SK-N-SH (cell line): ENCODE measurements at regions not wholly inside any gene's neighbourhood (a gene's known extent, or its start where the extent isn't known, plus 50 kb on each side); places are given as distances from the start of the nearest gene placed in this dataset.

Experiments used
- CTCF ChIA-PET: fragments of 300-600, 350-600 bp; formaldehyde crosslinking; extraction: SDS; loops from one replicate; lab custom pipeline; 2021; lab: Yijun Ruan, JAX
- POLR2A ChIA-PET: fragments of 350-600 bp; sonication (Branson Sonifier 250); formaldehyde crosslinking; extraction: SDS; loops from one replicate; lab custom pipeline; 2020; ENCODE audit warnings: antibody characterized with exemption, inconsistent platforms; lab: Yijun Ruan, JAX
- DNase-seq: peaks from one replicate; pipeline ENCODE4 v3.0.0; 2012
- H2AFZ ChIP-seq: fragments of 200-600 bp; sonication (generic); 2 replicates; pipeline ENCODE4 v1.8.1; 2016; ENCODE audit warnings: antibody characterized with exemption, mild to moderate bottlenecking, low read depth
- H3F3A ChIP-seq: fragments of 200-600 bp; sonication (generic); replicated peaks from 2 replicates; pipeline ENCODE3; 2016; ENCODE audit warnings: antibody characterized with exemption, mild to moderate bottlenecking; ENCODE audit not compliant: insufficient read depth
- H3K27ac ChIP-seq, 2 experiments: fragments of 200-500 bp in 1 of 2; fragments of 200-600 bp in 1 of 2; sonication (Bioruptor generic) in 1 of 2; sonication (generic), shearing (Covaris generic) in 1 of 2; 2 replicates each; pipeline versions ENCODE4 v1.5.1 to v1.6.1; 2014 to 2016; ENCODE audit warnings: low read depth in 2 of 2, inconsistent platforms in 1 of 2, low read length in 1 of 2, mild to moderate bottlenecking in 1 of 2, mixed read lengths in 1 of 2
- H3K27me3 ChIP-seq: fragments of 200-600 bp; sonication (generic), shearing (Covaris generic); 2 replicates; pipeline ENCODE4 v1.6.1; 2016; ENCODE audit warnings: mixed run types; ENCODE audit not compliant: insufficient read depth
- H3K36me3 ChIP-seq, 2 experiments: fragments of 200-500 bp in 1 of 2; fragments of 200-600 bp in 1 of 2; sonication (Bioruptor generic) in 1 of 2; sonication (generic) in 1 of 2; replicated peaks in 1 of 2; 2 replicates each; pipeline versions ENCODE3 to v1.5.1; 2014 to 2016; ENCODE audit warnings: low read length in 1 of 2, mild to moderate bottlenecking in 1 of 2; ENCODE audit not compliant: insufficient read depth in 2 of 2, control insufficient read depth in 1 of 2
- H3K4me1 ChIP-seq, 2 experiments: fragments of 200-500 bp in 1 of 2; fragments of 200-600 bp in 1 of 2; sonication (Bioruptor generic) in 1 of 2; sonication (generic), shearing (Covaris generic) in 1 of 2; 2 replicates each; pipeline versions ENCODE4 v1.5.1 to v1.6.1; 2014 to 2016; ENCODE audit warnings: low read depth in 1 of 2, low read length in 1 of 2, mixed run types in 1 of 2; ENCODE audit not compliant: insufficient read depth in 2 of 2, control insufficient read depth in 1 of 2
- H3K4me2 ChIP-seq: fragments of 200-600 bp; sonication (generic), shearing (Covaris generic); 2 replicates; pipeline ENCODE4 v1.6.1; 2017; ENCODE audit warnings: mixed run types
- H3K4me3 ChIP-seq, 2 experiments: fragments of 200-500 bp in 1 of 2; fragments of 200-600 bp in 1 of 2; sonication (Bioruptor generic) in 1 of 2; sonication (generic), shearing (Covaris generic) in 1 of 2; 2 replicates each; pipeline versions ENCODE4 v1.5.1 to v1.8.1; 2014 to 2016; ENCODE audit warnings: low read depth in 2 of 2, inconsistent platforms in 1 of 2, low read length in 1 of 2, mild to moderate bottlenecking in 1 of 2, mixed read lengths in 1 of 2, moderate library complexity in 1 of 2
- H3K79me2 ChIP-seq: fragments of 200-600 bp; sonication (generic); 2 replicates; pipeline ENCODE4 v1.8.1; 2017; ENCODE audit warnings: mild to moderate bottlenecking; ENCODE audit not compliant: insufficient read depth
- H3K9ac ChIP-seq: fragments of 200-600 bp; sonication (generic); 2 replicates; pipeline ENCODE4 v1.6.1; 2017; ENCODE audit warnings: mixed run types
- H3K9me2 ChIP-seq: fragments of 200-600 bp; sonication (generic); 2 replicates; pipeline ENCODE4 v1.6.1; 2017; ENCODE audit warnings: mixed run types
- H3K9me3 ChIP-seq: fragments of 200-600 bp; sonication (generic); 2 replicates; pipeline ENCODE4 v1.6.1; 2017; ENCODE audit warnings: mixed run types, mild to moderate bottlenecking, moderate library complexity
- H4K20me1 ChIP-seq: fragments of 200-600 bp; sonication (generic); 2 replicates; pipeline ENCODE4 v1.6.1; 2017; ENCODE audit warnings: mild to moderate bottlenecking, mixed run types; ENCODE audit not compliant: insufficient read depth
- CHD2 ChIP-seq: fragments of 150-350 bp; IDR thresholded peaks from 2 replicates; pipeline ENCODE4 v1.6.1; 2018; ENCODE audit warnings: low read length; ENCODE audit not compliant: partially characterized antibody
- CTCF ChIP-seq: fragments of 200-600 bp; sonication (generic); IDR thresholded peaks from 2 replicates; pipeline ENCODE4 v1.6.1; 2017; ENCODE audit warnings: antibody characterized with exemption, mild to moderate bottlenecking, moderate library complexity
- ELF1 ChIP-seq: IDR thresholded peaks from 2 replicates; pipeline ENCODE4 v1.4.0; 2012
- EP300 ChIP-seq, 2 experiments: IDR thresholded peaks; 2 replicates each; pipeline versions ENCODE4 v1.4.0 to v1.6.1; 2012; ENCODE audit warnings: borderline replicate concordance in 1 of 2, low read depth in 1 of 2, low read length in 1 of 2
- EZH2phosphoT487 ChIP-seq: fragments of 200-600 bp; sonication (generic); IDR thresholded peaks from 2 replicates; pipeline ENCODE4 v1.6.1; 2017; ENCODE audit warnings: low read depth, mixed run types, mild to moderate bottlenecking, antibody characterized with exemption, moderate library complexity, borderline replicate concordance
- FOSL2 ChIP-seq: IDR thresholded peaks from 2 replicates; pipeline ENCODE4 v1.4.0; 2012; ENCODE audit warnings: low read depth, mild to moderate bottlenecking, moderate library complexity, borderline replicate concordance
- FOXJ3 ChIP-seq: sonication (generic); formaldehyde crosslinking; IDR thresholded peaks from 2 replicates; pipeline ENCODE4 v1.5.1; 2020; ENCODE audit warnings: mild to moderate bottlenecking, missing genetic modification reagents
- FOXM1 ChIP-seq: IDR thresholded peaks from 2 replicates; pipeline ENCODE4 v1.4.0; 2012; ENCODE audit warnings: low read depth, mild to moderate bottlenecking
- GATA2 ChIP-seq: sonication (generic); formaldehyde crosslinking; IDR thresholded peaks from 2 replicates; pipeline ENCODE4 v1.5.0; 2020; ENCODE audit warnings: mild to moderate bottlenecking, missing genetic modification reagents
- IRF3 ChIP-seq: fragments of 150-350 bp; IDR thresholded peaks from 2 replicates; pipeline ENCODE4 v1.6.1; 2016; ENCODE audit warnings: mild to moderate bottlenecking, low read depth, low read length
- JUND ChIP-seq: IDR thresholded peaks from 2 replicates; pipeline ENCODE4 v1.4.0; 2012
- MAX ChIP-seq: IDR thresholded peaks from 2 replicates; pipeline ENCODE4 v1.4.0; 2012; ENCODE audit warnings: low read depth
- MEF2A ChIP-seq: IDR thresholded peaks from 2 replicates; pipeline ENCODE4 v1.4.0; 2012; ENCODE audit warnings: low read depth, borderline replicate concordance
- MXI1 ChIP-seq: IDR thresholded peaks from 2 replicates; pipeline ENCODE4 v1.6.1; 2012; ENCODE audit warnings: mild to moderate bottlenecking, low read depth, low read length, improper control_type of control experiment
- NRF1 ChIP-seq: IDR thresholded peaks from 2 replicates; pipeline ENCODE4 v1.6.1; 2012; ENCODE audit warnings: low read depth, mild to moderate bottlenecking, low read length
- RCOR1 ChIP-seq: fragments of 150-350 bp; IDR thresholded peaks from 2 replicates; pipeline ENCODE4 v1.6.1; 2017; ENCODE audit warnings: antibody characterized with exemption, low read length
- RFX5 ChIP-seq: IDR thresholded peaks from 2 replicates; pipeline ENCODE4 v1.6.1; 2012; ENCODE audit warnings: mild to moderate bottlenecking, improper control_type of control experiment, low read length
- RXRA ChIP-seq: IDR thresholded peaks from 2 replicates; pipeline ENCODE4 v1.4.0; 2012; ENCODE audit warnings: low read depth, mild to moderate bottlenecking, borderline replicate concordance
- SIN3A ChIP-seq: IDR thresholded peaks from 2 replicates; pipeline ENCODE4 v1.6.1; 2012; ENCODE audit warnings: low read depth, mild to moderate bottlenecking, low read length, moderate library complexity, borderline replicate concordance
- SMC3 ChIP-seq: IDR thresholded peaks from 2 replicates; pipeline ENCODE4 v1.6.1; 2012; ENCODE audit warnings: low read depth, low read length, improper control_type of control experiment
- TAF1 ChIP-seq: IDR thresholded peaks from 2 replicates; pipeline ENCODE4 v1.6.1; 2012; ENCODE audit warnings: low read depth, mild to moderate bottlenecking, low read length, moderate library complexity, borderline replicate concordance
- TCF12 ChIP-seq: IDR thresholded peaks from 2 replicates; pipeline ENCODE4 v1.4.0; 2012
- TEAD4 ChIP-seq: IDR thresholded peaks from 2 replicates; pipeline ENCODE4 v1.4.0; 2012; ENCODE audit warnings: mild to moderate bottlenecking, borderline replicate concordance; ENCODE audit not compliant: insufficient read depth
- USF1 ChIP-seq: IDR thresholded peaks from 2 replicates; pipeline ENCODE4 v1.4.0; 2012; ENCODE audit warnings: low read depth, borderline replicate concordance
- USF2 ChIP-seq: fragments of 150-350 bp; IDR thresholded peaks from 2 replicates; pipeline ENCODE4 v1.6.1; 2017; ENCODE audit warnings: antibody characterized with exemption, low read length, low read depth, borderline replicate concordance
- YY1 ChIP-seq: IDR thresholded peaks from 2 replicates; pipeline ENCODE4 v1.4.0; 2012; ENCODE audit warnings: low read depth, mild to moderate bottlenecking
- ZBTB33 ChIP-seq: IDR thresholded peaks from 2 replicates; pipeline ENCODE4 v1.4.0; 2012; ENCODE audit warnings: low read depth, borderline replicate concordance
- WGBS: methylation state at CpG from one replicate; pipeline ENCODE4 v1.1.6; 2017; ENCODE audit warnings: low lambda C conversion rate; 5-methylcytosine and 5-hydroxymethylcytosine counted together

GRCh38 chr12:73076760-73077159 is 804.6 kb downstream of the TRHDE start (continued):
- no peak for TF ChIP-seq TAF1
- TF ChIP-seq SMC3, result no peak
- no peak for TF ChIP-seq MXI1
- TF ChIP-seq FOXM1, result no peak
- TF ChIP-seq EP300 (IDR thresholded peaks at IDR 0.05; ENCODE audit: borderline replicate concordance in 1 of 2, low read depth in 1 of 2, low read length in 1 of 2), result no peak
- no peak for TF ChIP-seq GATA2 (CRISPR knock-in tag)
- no peak for TF ChIP-seq YY1
- no peak for TF ChIP-seq RXRA
- TF ChIP-seq CHD2, result no peak
- TF ChIP-seq TEAD4, result no peak
- TF ChIP-seq SIN3A, result no peak

- Histone ChIP-seq H3K9me3 (0 out of 2 replicates have a peak, but pooled peaks cover 3% of the 10 kb centered on the region), H3K36me3 (no peaks in the 10 kb centered on the region), H4K20me1 (no peaks in the 10 kb centered on the region)
- TF ChIP-seq MAX, result no peak
- TF ChIP-seq TCF12, result no peak
- no peak for TF ChIP-seq NRF1
- TF ChIP-seq EZH2phosphoT487, result no peak
- TF ChIP-seq JUND, result no peak
- TF ChIP-seq RCOR1, result no peak
- TF ChIP-seq MXI1, result no peak
- no peak for TF ChIP-seq EP300 (IDR thresholded peaks at IDR 0.05; ENCODE audit: borderline replicate concordance in 1 of 2, low read depth in 1 of 2, low read length in 1 of 2)
- TF ChIP-seq GATA2 (CRISPR knock-in tag), result no peak
- TF ChIP-seq USF1, result no peak
- no peak for TF ChIP-seq SMC3
- no peak for TF ChIP-seq MEF2A
- TF ChIP-seq CTCF, result no peak
- TF ChIP-seq RFX5, result no peak
- no peak for TF ChIP-seq FOXJ3 (CRISPR knock-in tag)
- no peak for TF ChIP-seq USF2
- no peak for TF ChIP-seq IRF3
- TF ChIP-seq ZBTB33, result no peak
- TF ChIP-seq ELF1, result no peak
- no peak for TF ChIP-seq FOSL2
- TF ChIP-seq, all 33 proteins: peak for 0
- no peak for DNase-seq
- no peaks in the 10 kb centered on the region for H3K4me1 ChIP-seq
- H3F3A ChIP-seq, result no peaks in the 10 kb centered on the region
- 4% methylated on average over 1 of the region's 1 CpG for WGBS
- H3K27ac ChIP-seq, result no peak overlapping the region
- H3K9ac ChIP-seq, result no peak overlapping the region
- ChIA-PET POLR2A (no interaction called here), CTCF (no interaction called here)
- no peak overlapping the region for H3K4me2 ChIP-seq
- H3K79me2 ChIP-seq, result no peaks in the 10 kb centered on the region
- H3K27me3 ChIP-seq, result no peaks in the 10 kb centered on the region
- no peak overlapping the region for H3K4me3 ChIP-seq
- H2AFZ ChIP-seq, result no peak overlapping the region
- H3K9me2 ChIP-seq, result no peaks in the 10 kb centered on the region
Observed at GRCh38 chr12:73083736-73084135, 811.6 kb downstream of the TRHDE start.
